GM23338 (cell line): ENCODE measurements at regions not wholly inside any gene's neighbourhood (a gene's known extent, or its start where the extent isn't known, plus 50 kb on each side); places are given as distances from the start of the nearest gene placed in this dataset.

Experiments
- ATAC-seq: fragments of 200-7000 bp; cut with Tn5 transposase; 3 replicates; pipeline ENCODE4 v1.9.1; 2020
- DNase-seq: peaks from one replicate; pipeline ENCODE4 v3.0.0-alpha.2; 2015; ENCODE audit warnings: low spot score
- H2AFZ ChIP-seq: fragments of 200-600 bp; sonication (generic); 2 replicates; pipeline ENCODE4 v1.8.0; 2016; ENCODE audit warnings: antibody characterized with exemption, mild to moderate bottlenecking, moderate library complexity
- H3F3A ChIP-seq: fragments of 200-600 bp; sonication (generic); replicated peaks from 2 replicates; pipeline ENCODE4 v1.8.0; 2017; ENCODE audit warnings: antibody characterized with exemption, mixed run types, low read depth
- H3K27ac ChIP-seq: fragments of 200-600 bp; sonication (generic); 2 replicates; pipeline ENCODE4 v1.6.1; 2016; ENCODE audit warnings: low read depth
- H3K27me3 ChIP-seq: fragments of 200-600 bp; sonication (generic); 2 replicates; pipeline ENCODE4 v1.8.0; 2016; ENCODE audit warnings: mild to moderate bottlenecking, mixed run types, moderate library complexity; ENCODE audit not compliant: insufficient read depth
- H3K36me3 ChIP-seq: fragments of 200-600 bp; sonication (generic); 2 replicates; pipeline ENCODE4 v1.8.0; 2016; ENCODE audit warnings: mild to moderate bottlenecking; ENCODE audit not compliant: insufficient read depth
- H3K4me1 ChIP-seq: fragments of 200-600 bp; sonication (generic); 2 replicates; pipeline ENCODE4 v1.8.0; 2016; ENCODE audit warnings: mild to moderate bottlenecking, moderate library complexity; ENCODE audit not compliant: insufficient read depth
- H3K4me2 ChIP-seq: fragments of 200-600 bp; sonication (generic); 2 replicates; pipeline ENCODE4 v1.7.1; 2017; ENCODE audit warnings: mixed run types
- H3K4me3 ChIP-seq: fragments of 200-600 bp; sonication (generic); 2 replicates; pipeline ENCODE4 v1.6.1; 2016; ENCODE audit warnings: mixed run types
- H3K79me2 ChIP-seq: fragments of 200-600 bp; sonication (generic); replicated peaks from 2 replicates; pipeline ENCODE4 v1.8.0; 2017; ENCODE audit warnings: mild to moderate bottlenecking; ENCODE audit not compliant: insufficient read depth
- H3K9me2 ChIP-seq: fragments of 200-600 bp; sonication (generic); 2 replicates; pipeline ENCODE4 v1.8.0; 2017; ENCODE audit not compliant: insufficient read depth
- H4K20me1 ChIP-seq: fragments of 200-600 bp; sonication (generic); replicated peaks from 2 replicates; pipeline ENCODE4 v1.8.0; 2017; ENCODE audit warnings: mild to moderate bottlenecking; ENCODE audit not compliant: insufficient read depth
- H3K27ac Mint-ChIP-seq: 2 replicates; pipeline ENCODE4 v1.8.0; 2020; ENCODE audit warnings: inconsistent platforms, mild to moderate bottlenecking, moderate library complexity, mixed read lengths
- H3K27me3 Mint-ChIP-seq: 3 replicates; pipeline ENCODE4 v1.8.0; 2022; ENCODE audit warnings: low read depth, mild to moderate bottlenecking, moderate library complexity, mixed read lengths, inconsistent platforms; ENCODE audit not compliant: insufficient read depth, poor library complexity
- H3K36me3 Mint-ChIP-seq: 3 replicates; pipeline ENCODE4 v1.8.0; 2021; ENCODE audit warnings: low read depth, mild to moderate bottlenecking, inconsistent platforms, moderate library complexity, mixed read lengths
- H3K4me1 Mint-ChIP-seq: 3 replicates; pipeline ENCODE4 v1.8.0; 2020; ENCODE audit warnings: mild to moderate bottlenecking, inconsistent platforms, mixed read lengths
- H3K4me3 Mint-ChIP-seq: 3 replicates; pipeline ENCODE4 v1.8.0; 2021; ENCODE audit warnings: moderate library complexity, mild to moderate bottlenecking, inconsistent platforms, mixed read lengths
- H3K9me3 Mint-ChIP-seq: 3 replicates; pipeline ENCODE4 v1.8.0; 2020; ENCODE audit warnings: moderate library complexity, mild to moderate bottlenecking, inconsistent platforms, mixed read lengths
- CREB1 ChIP-seq: fragments of 250-450 bp; sonication (Bioruptor Pico); IDR thresholded peaks from 2 replicates; pipeline ENCODE4 v1.5.0; 2020; ENCODE audit warnings: low read depth, mild to moderate bottlenecking, moderate library complexity
- EZH2 ChIP-seq: fragments of 200-600 bp; sonication (generic); IDR thresholded peaks from one replicate; pipeline ENCODE4 v1.8.0; 2017; ENCODE audit warnings: antibody characterized with exemption, mild to moderate bottlenecking, low read depth; ENCODE audit not compliant: unreplicated experiment
- EZH2phosphoT487 ChIP-seq: fragments of 200-600 bp; sonication (generic); IDR thresholded peaks from one replicate; pipeline ENCODE4 v1.8.1; 2018; ENCODE audit warnings: antibody characterized with exemption; ENCODE audit not compliant: unreplicated experiment
- JUNB ChIP-seq: IDR thresholded peaks from one replicate; pipeline ENCODE4 v1.6.1; 2016; ENCODE audit warnings: antibody characterized with exemption; ENCODE audit not compliant: unreplicated experiment
- NANOG ChIP-seq: IDR thresholded peaks from 2 replicates; pipeline ENCODE4 v1.6.1; 2016; ENCODE audit warnings: antibody characterized with exemption, borderline replicate concordance
- POLR2AphosphoS5 ChIP-seq: IDR thresholded peaks from 2 replicates; pipeline ENCODE4 v1.6.1; 2016; ENCODE audit warnings: antibody characterized with exemption, low read depth
- REST ChIP-seq: IDR thresholded peaks from one replicate; pipeline ENCODE4 v1.6.1; 2018; ENCODE audit warnings: antibody characterized with exemption; ENCODE audit not compliant: unreplicated experiment
- STAT1 ChIP-seq: IDR thresholded peaks from one replicate; pipeline ENCODE4 v1.6.1; 2016; ENCODE audit warnings: antibody characterized with exemption; ENCODE audit not compliant: unreplicated experiment
- ZNF114 ChIP-seq: fragments of 250-450 bp; sonication (Bioruptor Pico); IDR thresholded peaks from 2 replicates; pipeline ENCODE4 v1.5.0; 2020; ENCODE audit warnings: mild to moderate bottlenecking, moderate library complexity
- ZNF331 ChIP-seq: fragments of 250-450 bp; sonication (Bioruptor Pico); IDR thresholded peaks from 2 replicates; pipeline ENCODE4 v1.5.0; 2020; ENCODE audit warnings: low read depth, mild to moderate bottlenecking, moderate library complexity
- ZNF462 ChIP-seq: fragments of 250-450 bp; sonication (Bioruptor Pico); IDR thresholded peaks from 2 replicates; pipeline ENCODE4 v1.5.0; 2020; ENCODE audit warnings: mild to moderate bottlenecking, moderate library complexity
- TF ChIP-seq, protein P1 (sequence below), 2 experiments: fragments of 200-600 bp in 1 of 2; sonication (generic) in 1 of 2; conservative IDR thresholded peaks; 2 replicates each; pipeline versions ENCODE4 v1.5.1 to v1.6.1; 2016 to 2017; ENCODE audit warnings: antibody characterized with exemption in 2 of 2, low read depth in 2 of 2, mild to moderate bottlenecking in 2 of 2, moderate library complexity in 1 of 2

- Mint-ChIP-seq H3K4me3 (no peak overlapping the region), H3K9me3 (no peaks in the 10 kb centered on the region), H3K27ac (no peak overlapping the region; the same call in 1 of the 2 replicates), H3K4me1 (peaks cover 54% of the 10 kb centered on the region), H3K36me3 (no peaks in the 10 kb centered on the region), H3K27me3 (no peaks in the 10 kb centered on the region)
- DNase-seq: no peak
- Histone ChIP-seq H2AFZ (no peak overlapping the region), H3K27me3 (no peaks in the 10 kb centered on the region), H4K20me1 (peaks cover 11% of the 10 kb centered on the region), H3K27ac (no peak overlapping the region), H3K36me3 (no peaks in the 10 kb centered on the region), H3K9me2 (no peaks in the 10 kb centered on the region), H3K4me1 (peaks cover 43% of the 10 kb centered on the region), H3K79me2 (peaks cover 88% of the 10 kb centered on the region), H3K4me2 (no peak overlapping the region), H3F3A (no peaks in the 10 kb centered on the region), H3K4me3 (no peak overlapping the region)
- ATAC-seq: no peak
- TF ChIP-seq EZH2phosphoT487 (no peak), STAT1 (no peak), ZNF114 (no peak), EZH2 (no peak), POLR2AphosphoS5 (no peak), REST (no peak), JUNB (no peak), ZNF462 (CRISPR knock-in tag) (no peak), ZNF331 (CRISPR knock-in tag) (no peak), NANOG (no peak), CREB1 (CRISPR knock-in tag) (no peak)
- TF ChIP-seq, protein P1, sequence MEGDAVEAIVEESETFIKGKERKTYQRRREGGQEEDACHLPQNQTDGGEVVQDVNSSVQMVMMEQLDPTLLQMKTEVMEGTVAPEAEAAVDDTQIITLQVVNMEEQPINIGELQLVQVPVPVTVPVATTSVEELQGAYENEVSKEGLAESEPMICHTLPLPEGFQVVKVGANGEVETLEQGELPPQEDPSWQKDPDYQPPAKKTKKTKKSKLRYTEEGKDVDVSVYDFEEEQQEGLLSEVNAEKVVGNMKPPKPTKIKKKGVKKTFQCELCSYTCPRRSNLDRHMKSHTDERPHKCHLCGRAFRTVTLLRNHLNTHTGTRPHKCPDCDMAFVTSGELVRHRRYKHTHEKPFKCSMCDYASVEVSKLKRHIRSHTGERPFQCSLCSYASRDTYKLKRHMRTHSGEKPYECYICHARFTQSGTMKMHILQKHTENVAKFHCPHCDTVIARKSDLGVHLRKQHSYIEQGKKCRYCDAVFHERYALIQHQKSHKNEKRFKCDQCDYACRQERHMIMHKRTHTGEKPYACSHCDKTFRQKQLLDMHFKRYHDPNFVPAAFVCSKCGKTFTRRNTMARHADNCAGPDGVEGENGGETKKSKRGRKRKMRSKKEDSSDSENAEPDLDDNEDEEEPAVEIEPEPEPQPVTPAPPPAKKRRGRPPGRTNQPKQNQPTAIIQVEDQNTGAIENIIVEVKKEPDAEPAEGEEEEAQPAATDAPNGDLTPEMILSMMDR (conservative IDR thresholded peaks at IDR 0.05; ENCODE audit: low read depth in 2 of 2): no peak
Observed at GRCh38 chr2:167345559-167345958, 457.3 kb downstream of the XIRP2 start.
